RCC 7860 (cell line): ENCODE measurements at regions not wholly inside any gene's neighbourhood (a gene's known extent, or its start where the extent isn't known, plus 50 kb on each side); places are given as distances from the start of the nearest gene placed in this dataset.
"Not testable (repeated sequence)": the region's sequence is repeated elsewhere in the genome, so short reads cannot be mapped to it uniquely, and the experiment has no call there.

Experiments
- DNase-seq: peaks from one replicate; pipeline ENCODE4 v3.0.0-alpha.2; 2015; ENCODE audit warnings: low spot score
- FAIRE-seq: peaks from 2 replicates; lab custom pipeline; 2012; peaks lifted over from hg19 to GRCh38; lab: Jason Lieb, UNC

DNA sequence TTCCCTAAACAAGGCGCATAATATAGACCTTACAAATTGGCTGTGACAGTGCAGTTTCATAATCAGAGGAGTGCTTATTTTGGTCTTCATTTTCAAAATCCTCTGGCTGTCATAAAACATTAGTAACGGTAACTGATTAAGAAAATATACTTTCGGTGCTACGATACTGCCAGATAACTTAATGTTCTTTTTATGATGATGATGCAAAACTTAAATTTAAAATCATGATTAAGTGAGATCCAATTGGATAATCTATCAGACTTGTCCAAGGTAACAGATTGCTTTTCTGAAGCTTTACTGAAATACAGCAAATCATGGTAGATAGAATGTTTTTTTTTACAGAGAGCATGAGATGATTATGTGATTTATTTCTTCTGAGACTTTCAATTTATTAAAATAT lies 364.2 kb upstream of the CNTN3 start:
- DNase-seq = no peak
- no peak for FAIRE-seq

DNA sequence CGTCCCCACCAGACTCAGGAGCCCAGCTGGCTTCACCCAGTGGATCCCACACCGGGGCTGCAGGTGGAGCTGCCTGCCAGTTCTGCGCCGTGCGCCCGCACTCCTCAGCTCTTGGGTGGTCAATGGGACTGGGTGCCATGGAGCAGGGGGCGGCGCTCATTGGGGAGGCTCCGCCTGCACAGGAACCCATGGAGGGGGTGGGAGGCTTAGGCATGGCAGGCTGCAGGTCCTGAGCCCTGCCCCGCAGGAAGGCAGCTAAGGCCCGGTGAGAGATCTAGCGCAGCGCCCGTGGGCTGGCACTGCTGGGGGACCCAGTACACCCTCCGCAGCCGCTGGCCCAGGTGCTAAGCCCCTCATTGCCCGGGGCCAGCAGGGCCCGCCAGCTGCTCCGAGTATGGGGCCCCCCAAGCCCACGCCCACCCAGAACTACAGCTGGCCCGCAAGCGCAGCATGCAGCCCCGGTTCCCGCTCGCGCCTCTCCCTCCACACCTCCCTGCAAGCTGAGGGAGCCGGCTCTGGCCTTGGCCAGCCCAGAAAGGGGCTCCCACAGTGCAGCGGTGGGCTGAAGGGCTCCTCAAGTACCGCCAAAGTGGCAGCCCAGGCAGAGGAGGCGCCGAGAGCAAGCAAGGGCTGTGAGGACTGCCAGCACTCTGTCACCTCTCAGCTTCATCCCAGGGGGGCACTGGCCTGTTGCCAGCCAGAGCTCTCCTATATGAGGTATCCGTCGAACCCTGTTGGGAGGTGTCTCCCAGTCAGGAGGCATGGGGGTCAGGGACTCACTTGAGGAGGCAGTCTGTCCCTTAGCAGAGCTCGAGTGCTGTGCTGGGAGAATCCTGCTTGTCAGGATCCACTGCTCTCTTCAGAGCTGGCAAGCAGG lies 370.8 kb upstream of the CNTN3 start:
- not testable (repeated sequence) for FAIRE-seq, DNase-seq

DNA sequence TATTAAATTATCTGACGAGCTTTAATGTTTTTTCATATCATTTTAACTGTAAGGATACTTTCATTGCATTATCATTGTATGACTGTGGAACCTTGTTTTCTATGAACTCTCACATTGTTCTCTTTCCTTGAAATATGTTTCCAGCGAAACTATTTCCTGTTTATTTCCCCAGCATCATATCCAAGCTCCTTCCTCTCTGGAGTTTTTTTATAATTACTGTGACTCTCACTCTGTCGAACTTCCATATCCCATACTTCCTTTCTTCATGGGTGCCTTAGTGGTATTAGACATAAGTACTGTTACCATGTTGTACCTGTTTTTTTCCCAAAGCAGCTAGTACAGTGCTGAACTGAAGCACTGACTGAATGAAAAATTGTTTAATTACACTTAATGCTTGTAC lies 373.6 kb upstream of the CNTN3 start:
- FAIRE-seq = no peak
- DNase-seq = no peak

DNA sequence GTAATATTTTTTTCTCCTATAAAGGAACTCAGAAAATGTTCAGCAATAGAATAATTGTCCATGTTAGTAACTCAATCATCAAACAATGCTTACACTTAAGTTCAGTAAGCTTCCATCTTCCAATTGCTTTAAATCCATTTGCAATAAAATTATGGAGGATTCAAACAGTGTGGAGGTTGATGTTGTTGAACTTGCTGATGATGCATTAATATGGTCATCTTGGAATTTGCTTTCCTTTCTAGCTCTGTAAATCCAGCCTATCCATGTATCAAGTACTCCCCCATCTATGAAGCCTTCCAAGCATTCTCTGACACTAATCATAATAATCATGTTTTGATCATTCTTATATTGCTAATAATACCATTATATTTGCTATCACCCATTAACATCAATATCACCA lies 378.4 kb upstream of the CNTN3 start:
- no peak for DNase-seq
- no peak for FAIRE-seq

DNA sequence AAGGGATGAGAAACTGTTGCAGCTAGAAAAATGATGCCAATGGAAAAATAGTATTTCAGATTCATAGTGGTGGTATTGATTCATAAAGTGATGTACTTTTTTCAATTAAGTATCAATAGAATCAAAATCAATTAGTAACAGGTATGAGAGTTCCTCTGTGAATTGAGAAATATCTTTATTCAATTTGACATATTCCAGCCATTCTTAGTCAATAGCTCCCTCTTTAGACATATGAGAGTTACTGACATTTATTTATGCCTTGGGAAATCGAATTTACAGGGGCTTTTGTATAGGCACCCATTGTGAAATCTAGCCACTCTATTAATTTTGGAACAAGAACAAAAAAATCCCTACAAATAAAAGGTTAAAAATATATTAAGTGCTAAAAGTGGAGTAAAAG lies 386.9 kb upstream of the CNTN3 start:
- DNase-seq = no peak
- FAIRE-seq = no peak

DNA sequence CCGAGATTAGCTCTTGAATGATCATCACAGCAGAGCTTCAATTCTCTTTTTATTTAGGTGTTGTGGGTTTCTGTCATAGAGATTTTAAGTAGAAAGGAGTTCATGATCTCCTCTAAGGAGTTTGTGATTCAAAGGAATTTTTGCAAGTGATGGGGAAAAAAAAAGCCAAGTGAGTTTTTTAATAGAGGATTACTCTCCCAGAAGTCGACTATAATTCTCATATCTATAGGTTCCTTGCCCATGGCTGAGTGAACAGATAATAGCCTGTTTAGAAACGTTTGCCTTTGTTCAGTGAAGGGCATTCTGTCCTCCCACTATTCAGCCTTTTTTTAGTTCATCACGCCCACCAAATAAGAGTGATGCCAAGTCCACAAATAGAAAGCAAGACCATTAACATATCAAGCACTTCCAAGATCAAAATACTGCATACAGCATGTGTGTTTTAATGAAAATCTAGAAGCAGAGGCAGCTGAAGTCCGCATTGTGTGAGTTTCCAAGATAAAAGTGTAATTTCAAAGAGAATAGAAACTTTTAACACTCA lies 398.4 kb upstream of the CNTN3 start:
- DNase-seq (no peak), FAIRE-seq (no peak)

DNA sequence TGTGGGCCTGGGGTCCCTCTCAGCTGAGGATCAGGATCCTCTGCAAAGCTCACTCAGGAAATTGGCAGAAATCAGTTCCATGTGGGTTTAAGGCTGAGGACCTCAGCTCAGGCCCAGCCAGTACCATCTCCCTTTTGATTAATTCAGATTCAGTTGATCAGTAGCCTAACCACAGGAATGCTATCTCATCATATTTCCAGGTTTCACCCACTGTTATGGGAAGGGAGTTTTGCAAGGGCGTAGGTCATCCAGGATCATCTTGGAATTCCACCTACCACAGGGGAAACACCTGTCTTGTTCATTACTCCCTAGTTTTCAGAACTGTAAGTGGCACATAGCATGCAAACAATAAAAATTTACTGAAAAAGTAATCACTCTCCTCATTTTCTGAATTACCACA lies 399.5 kb upstream of the CNTN3 start:
- no peak for DNase-seq
- no peak for FAIRE-seq

DNA sequence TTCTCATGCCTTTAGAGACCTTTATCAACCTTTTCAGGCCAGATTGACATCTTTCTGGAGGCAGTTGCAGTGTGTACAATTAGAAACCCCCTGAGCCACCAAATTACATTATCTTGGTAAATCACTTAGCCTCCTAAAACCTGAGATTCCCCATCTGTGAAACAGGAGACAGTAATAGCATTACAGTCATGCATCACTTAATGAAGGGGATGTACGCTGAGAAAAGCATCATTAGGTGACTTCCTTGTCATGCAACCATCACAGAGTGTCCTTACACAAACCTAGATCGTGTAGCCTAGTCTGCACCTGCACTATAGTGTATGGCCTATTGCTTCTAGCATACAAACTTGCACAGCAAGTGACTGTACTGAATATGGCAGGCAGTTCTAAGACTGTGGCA lies 400.8 kb upstream of the CNTN3 start:
- FAIRE-seq (no peak), DNase-seq (no peak)

DNA sequence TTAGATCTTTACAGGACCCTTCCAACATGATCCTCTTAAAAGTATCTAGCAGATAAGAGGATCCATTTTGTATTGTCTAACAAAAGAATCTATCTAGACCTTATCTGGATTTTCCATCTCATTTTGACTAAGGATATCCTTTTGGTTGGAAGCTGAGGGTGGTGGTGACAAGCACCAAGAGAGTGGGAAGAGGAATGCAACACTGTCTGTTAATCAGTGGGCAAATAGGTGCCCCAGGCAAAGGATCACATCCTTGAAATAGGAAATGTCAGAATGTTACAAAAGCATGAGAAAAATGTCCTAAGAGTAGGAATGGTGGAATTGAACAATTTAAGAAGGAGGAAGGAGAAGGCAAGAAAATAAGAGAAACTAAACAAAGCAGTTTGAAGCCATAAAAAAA lies 420.7 kb upstream of the CNTN3 start:
- DNase-seq = no peak
- no peak for FAIRE-seq

DNA sequence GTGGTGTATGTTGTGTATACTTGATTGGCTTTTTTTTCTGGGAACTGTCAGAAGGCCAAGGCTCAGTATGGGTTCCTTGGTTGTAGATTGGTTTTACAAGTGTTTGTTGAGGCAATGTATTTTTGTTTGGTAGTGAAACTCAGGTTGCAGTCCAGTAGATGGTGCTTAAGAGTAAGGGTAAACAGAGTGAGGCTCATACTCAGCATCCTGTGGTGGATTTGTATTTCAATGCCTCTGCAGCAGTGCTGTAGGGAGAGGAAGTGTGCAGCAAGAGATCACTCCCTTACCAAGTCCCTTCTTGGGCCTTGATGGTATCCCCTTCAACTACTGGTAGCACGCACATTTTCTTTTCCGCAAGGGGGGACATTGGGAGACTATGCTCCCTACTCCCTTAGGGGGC lies 428.5 kb upstream of the CNTN3 start:
- DNase-seq (no peak), FAIRE-seq (no peak)

DNA sequence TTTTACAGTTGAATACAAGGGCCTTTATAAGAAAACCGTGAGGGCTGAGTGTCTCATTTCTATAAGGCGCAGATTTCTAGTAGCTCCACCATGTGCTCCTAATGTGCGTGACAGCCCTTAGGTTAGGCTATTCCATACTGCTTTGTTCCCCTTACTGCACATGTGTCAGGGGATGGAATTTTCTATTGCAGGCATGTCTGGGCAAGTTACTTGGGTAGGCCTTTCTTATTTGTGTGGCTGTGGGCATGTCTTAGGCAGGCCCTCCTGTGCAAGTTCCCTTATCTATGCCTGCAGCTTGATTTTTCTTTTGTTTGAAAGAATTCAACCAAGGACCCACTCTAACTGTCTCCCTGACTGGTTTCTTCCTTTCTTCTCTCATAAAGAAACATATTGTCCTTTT lies 434.2 kb upstream of the CNTN3 start:
- DNase-seq = no peak
- no peak for FAIRE-seq

DNA sequence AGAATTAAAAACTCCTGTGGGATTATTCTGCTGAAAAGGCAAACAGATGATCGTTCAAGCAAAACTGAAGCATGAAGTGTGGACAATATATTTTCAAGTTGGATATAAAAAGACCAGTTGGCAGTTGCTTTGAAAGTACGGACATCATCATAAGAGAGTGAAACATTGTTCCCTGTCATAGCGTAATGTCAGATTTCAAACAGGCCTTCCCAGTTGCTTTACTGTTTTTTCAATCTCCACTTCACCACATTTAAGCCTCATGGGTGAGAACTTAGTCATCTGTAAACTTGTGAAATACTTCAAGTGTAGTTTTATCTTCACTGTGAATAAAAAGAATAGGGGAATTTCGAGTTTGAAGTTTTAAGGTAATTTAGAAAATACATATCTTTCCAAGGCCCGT lies 435.1 kb upstream of the CNTN3 start:
- FAIRE-seq = no peak
- no peak for DNase-seq

DNA sequence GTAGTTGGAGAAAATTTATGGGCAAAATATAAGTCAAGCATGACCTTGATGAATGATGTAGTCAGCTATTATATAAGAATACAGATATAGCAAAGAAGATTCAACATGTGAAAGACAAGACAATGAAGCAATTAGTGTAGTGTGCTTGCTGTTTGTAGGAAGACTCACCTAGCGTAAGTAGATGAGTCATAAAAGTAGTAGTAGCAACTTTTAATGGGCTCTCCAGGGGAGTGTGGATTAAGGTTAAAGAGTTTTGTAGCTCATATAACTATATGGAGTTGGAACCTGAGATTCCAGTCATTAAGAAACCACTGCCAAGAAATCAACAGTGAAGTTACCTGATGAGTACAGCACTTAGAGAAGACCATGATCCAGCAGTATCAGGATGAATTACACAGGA lies 444.7 kb upstream of the CNTN3 start:
- FAIRE-seq = no peak
- DNase-seq = no peak

DNA sequence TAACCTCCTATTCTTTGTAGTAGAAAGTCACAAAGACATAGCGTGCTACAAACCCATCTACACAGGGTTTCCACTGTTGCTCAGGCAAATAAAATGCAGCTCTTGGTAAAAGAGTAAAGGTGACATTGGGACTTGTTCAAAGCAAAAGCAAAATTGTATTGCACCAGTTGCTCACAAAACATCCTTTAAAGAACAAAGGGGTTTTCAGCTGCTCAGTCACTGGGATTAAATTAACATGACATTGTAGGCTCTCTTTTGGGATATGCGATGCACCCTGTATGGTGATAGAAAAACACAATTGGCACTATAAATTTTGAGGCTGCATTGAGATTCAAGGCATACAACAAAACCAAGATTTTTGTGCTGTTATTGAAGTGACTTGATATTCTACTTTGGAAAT lies 447.3 kb upstream of the CNTN3 start:
- FAIRE-seq = no peak
- no peak for DNase-seq

DNA sequence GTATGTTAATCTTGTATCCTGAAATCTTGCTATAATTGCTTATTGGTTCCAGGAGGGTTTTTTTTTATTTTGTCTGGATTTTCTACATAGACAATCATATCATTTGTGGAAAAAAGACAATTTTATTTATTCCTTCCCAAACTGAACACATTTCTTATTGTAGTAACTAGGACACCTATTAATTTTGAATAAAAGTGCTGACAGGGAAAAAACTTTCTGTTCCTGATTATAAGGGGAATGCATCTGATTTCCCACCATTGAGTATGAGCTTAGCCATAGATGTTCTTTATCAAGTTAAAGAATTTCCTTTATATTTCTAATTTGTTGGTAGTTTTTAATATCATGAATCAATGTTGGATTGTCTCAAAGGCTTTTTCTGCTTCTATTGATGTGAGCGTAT lies 460.7 kb upstream of the CNTN3 start:
- FAIRE-seq (no peak), DNase-seq (no peak)

DNA sequence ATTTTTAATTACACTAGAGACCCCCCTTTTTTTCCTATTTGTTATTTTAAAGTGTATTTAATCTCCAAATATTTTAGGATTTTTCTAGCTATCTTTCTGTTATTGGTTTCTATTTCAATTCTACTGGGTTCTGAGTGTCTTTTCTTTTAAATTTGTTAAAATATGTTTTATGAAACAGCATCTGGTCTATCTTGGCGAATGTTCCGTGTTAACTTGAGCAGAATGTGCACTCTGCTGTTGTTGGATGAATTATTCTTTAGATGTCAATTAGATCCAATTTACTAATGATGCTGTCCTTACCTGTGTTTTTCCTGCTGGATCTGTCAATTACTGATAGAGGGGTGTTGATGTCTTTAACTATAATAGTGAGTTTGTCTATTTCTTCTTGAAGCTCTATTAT lies 462.0 kb upstream of the CNTN3 start:
- FAIRE-seq (no peak), DNase-seq (no peak)

DNA sequence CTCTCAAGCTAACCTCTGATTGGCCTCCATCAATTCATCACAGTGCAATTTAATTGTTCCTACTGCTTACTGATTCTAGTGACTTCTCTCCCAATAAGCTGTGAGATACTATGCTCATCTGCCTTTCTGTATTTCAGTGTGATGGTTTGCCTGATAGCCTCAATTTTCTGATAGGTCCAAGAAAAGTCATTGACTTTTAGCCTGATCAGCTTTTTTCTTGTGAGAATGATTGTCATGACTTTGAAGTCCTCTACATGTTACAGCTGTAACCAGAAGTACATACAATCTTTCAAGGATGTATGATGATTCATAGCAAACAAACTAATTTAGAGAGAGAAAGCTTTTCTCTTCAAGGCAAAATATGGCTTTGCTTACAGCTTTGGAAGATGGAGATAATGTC lies 463.8 kb upstream of the CNTN3 start:
- no peak for DNase-seq
- no peak for FAIRE-seq

DNA sequence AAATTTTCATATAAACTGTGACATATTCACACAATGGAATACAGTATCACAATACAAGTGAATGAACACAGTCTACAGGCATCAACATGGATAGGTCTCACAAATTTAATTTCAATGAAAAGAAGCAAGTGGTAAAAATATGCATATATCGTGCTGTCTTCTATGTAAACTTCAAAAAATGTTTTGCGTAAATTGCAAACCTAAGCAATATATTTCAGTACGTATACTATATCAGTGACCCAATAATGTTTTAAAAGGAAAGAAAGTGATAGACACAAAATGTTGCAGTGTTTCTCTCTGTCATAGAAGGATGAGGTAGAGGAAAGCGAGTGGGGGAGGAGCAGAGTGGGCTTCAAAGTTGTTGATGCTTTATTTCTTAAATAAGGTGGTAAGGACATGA lies 468.4 kb upstream of the CNTN3 start:
- no peak for FAIRE-seq
- DNase-seq = no peak

DNA sequence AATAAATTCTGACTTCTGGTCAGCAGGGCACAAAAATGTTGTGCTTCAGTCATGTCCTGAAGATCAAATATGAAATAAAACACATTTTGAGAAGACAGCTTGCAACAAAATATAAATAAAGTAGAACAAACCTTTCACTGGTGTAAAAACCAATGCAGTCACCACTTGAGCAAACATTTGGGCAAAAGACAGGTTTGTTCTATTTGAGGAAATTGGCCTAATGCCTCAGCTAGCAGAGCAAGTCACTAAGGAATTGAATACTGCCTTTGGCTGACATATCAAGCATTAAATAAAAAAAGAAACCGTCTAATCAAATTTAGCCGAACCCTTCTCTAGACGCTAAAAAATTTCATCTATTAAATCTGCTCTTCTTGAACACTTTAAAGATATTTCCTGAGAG lies 475.4 kb upstream of the CNTN3 start:
- DNase-seq = no peak
- FAIRE-seq = no peak

DNA sequence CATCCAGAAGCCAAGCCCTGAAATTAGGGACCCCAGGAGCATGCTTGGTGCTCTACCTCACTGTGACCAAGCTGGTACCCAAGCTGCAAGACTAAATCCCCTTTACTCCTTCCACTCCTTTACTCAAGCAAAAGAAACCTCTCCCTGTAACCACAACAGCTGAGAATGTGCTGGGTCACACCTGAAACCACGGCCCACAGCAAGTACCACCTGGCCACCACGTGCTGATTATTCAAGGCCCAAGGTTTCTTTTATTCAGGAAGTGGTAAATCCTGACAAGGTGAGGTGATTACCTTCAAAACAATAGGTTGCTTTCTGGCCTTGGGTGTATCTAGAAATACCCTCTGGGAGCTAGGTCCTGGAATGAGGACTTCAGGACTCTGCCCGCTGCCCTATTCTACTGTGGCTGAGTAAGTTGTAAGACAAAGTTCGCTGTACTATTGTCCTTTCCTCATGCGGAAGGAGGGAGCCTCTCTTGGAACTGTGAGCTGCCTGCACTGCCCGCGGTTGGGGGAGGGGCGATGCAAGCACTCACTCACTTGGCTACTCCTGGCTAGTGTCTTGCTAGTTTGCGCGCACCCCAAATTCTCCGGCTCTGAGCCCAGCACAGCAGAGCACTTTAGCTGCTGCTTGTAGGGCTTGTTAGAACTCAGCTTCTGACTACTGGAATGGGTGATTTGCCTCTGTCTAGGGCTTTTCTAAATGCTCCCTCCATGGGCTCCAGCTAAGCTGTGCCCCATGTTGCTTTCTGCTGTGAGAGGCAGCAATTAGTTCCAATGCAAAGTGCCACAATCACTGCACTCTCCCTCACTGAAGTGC lies 487.1 kb upstream of the CNTN3 start:
- DNase-seq (no peak), FAIRE-seq (no peak)

DNA sequence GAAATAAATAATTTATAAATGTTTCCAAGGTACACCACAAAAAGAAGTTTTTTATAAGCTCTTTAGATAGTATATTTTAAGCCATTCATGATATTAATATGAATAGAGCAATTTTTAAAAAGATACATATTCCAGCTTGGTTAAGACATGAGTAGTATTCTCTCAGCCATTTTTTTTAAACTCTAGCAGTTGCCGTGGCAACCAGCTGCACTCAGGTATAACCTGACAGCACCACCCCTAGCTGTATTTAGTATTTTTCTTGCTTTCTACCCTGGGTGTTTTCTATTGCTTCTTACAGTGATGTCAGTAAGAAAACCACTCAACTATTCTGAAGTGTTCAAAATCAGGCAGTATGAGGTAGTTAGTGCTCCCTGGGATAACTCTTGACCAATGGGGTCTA lies 496.3 kb upstream of the CNTN3 start:
- FAIRE-seq (no peak), DNase-seq (no peak)

DNA sequence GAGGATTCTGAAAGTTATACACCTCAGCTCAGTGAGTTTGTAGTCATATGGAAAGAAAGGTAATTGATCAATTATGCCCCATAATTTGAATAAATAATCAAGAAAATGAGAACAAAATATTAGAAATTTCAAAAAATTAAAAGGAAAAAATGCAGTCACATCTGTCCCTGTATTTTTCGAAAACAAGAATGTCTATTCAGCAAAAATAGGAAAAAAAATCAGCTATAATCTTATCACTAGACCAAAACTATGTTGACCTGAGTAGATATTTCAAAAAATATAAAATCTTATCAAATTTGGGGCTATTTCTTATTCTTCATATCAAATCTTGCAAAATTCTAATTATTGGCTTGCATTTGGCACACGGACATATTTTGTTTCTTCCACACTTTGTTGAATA lies 501.2 kb upstream of the CNTN3 start:
- FAIRE-seq (no peak), DNase-seq (no peak)
